T-cell (primary cell): ENCODE measurements at regions not wholly inside any gene's neighbourhood (a gene's known extent, or its start where the extent isn't known, plus 50 kb on each side); places are given as distances from the start of the nearest gene placed in this dataset.

Source experiments
- ATAC-seq, 4 experiments: fragments of 200-7000 bp in 3 of 4; fragments of 150-1000 bp in 1 of 4; cut with Tn5 transposase; replicated peaks in 1 of 4; 1 replicate in 3 of 4; 2 replicates in 1 of 4; pipeline ENCODE4 v1.10.0; 2021; ENCODE audit warnings: moderate library complexity in 3 of 4, mild to moderate bottlenecking in 2 of 4, moderate number of reproducible peaks in 1 of 4
- CTCF ChIA-PET, 2 donors: fragments of 300-600 bp; sonication (Branson Sonifier 250); formaldehyde crosslinking; loops; one replicate each; lab custom pipeline; 2022; ENCODE audit warnings: antibody characterized with exemption in 2 of 2; lab: Charles Lee
- POLR2A ChIA-PET, 2 donors: fragments of 300-600 bp; sonication (Branson Sonifier 250); formaldehyde crosslinking; loops; one replicate each; lab custom pipeline; 2022; ENCODE audit warnings: antibody characterized with exemption in 2 of 2; lab: Charles Lee
- DNase-seq, 35 experiments: peaks; one replicate each; pipeline versions ENCODE4 v3.0.0 to v3.0.0-alpha.2; 2013 to 2023
- H3K27ac ChIP-seq: one replicate; pipeline ENCODE4 v1.5.1; 2013; ENCODE audit warnings: low read length
- H3K27me3 ChIP-seq, 2 experiments: replicated peaks in 1 of 2; 1 replicate in 1 of 2; 2 replicates in 1 of 2; pipeline versions ENCODE4 v1.6.1 to v1.7.0; 2013; ENCODE audit warnings: low read length in 1 of 2, mixed read lengths in 1 of 2; ENCODE audit not compliant: control insufficient read depth in 2 of 2, insufficient read depth in 2 of 2; ENCODE audit errors: extremely low read depth in 1 of 2
- H3K36me3 ChIP-seq, 2 donors: 1 replicate in 1 of 2; 2 replicates in 1 of 2; pipeline versions ENCODE4 v1.6.1 to v1.7.0; 2013; ENCODE audit warnings: low read length in 1 of 2; ENCODE audit not compliant: control insufficient read depth in 2 of 2, insufficient read depth in 1 of 2; ENCODE audit errors: extremely low read depth in 1 of 2
- H3K4me1 ChIP-seq, 2 experiments: 1 replicate in 1 of 2; 2 replicates in 1 of 2; pipeline versions ENCODE4 v1.6.1 to v1.7.0; 2013; ENCODE audit warnings: low read length in 2 of 2, mixed read lengths in 1 of 2; ENCODE audit not compliant: insufficient read depth in 2 of 2, control insufficient read depth in 1 of 2; ENCODE audit errors: extremely low read depth in 1 of 2
- H3K4me3 ChIP-seq, 2 donors: 1 replicate in 1 of 2; 2 replicates in 1 of 2; pipeline versions ENCODE4 v1.5.1 to v1.7.0; 2013; ENCODE audit warnings: mild to moderate bottlenecking in 2 of 2, low read length in 1 of 2, moderate library complexity in 1 of 2; ENCODE audit not compliant: control insufficient read depth in 1 of 2; ENCODE audit errors: extremely low read depth in 1 of 2
- H3K9me3 ChIP-seq: 2 replicates; pipeline ENCODE4 v1.7.0; 2013
- H3K27ac Mint-ChIP-seq, 2 donors: one replicate each; pipeline ENCODE4 v1.8.0; 2020 to 2021; ENCODE audit warnings: mild to moderate bottlenecking in 2 of 2, mixed read lengths in 2 of 2
- H3K27me3 Mint-ChIP-seq, 2 donors: one replicate each; pipeline ENCODE4 v1.8.0; 2021 to 2022; ENCODE audit warnings: mixed read lengths in 2 of 2
- H3K36me3 Mint-ChIP-seq: one replicate; pipeline ENCODE4 v1.8.0; 2021; ENCODE audit warnings: mixed read lengths
- H3K4me1 Mint-ChIP-seq, 3 donors: one replicate each; pipeline ENCODE4 v1.8.0; 2020 to 2022; ENCODE audit warnings: mixed read lengths in 3 of 3, mild to moderate bottlenecking in 1 of 3
- H3K4me3 Mint-ChIP-seq, 3 donors: one replicate each; pipeline ENCODE4 v1.8.0; 2020 to 2022; ENCODE audit warnings: mild to moderate bottlenecking in 3 of 3, mixed read lengths in 3 of 3, moderate library complexity in 3 of 3
- H3K9me3 Mint-ChIP-seq, 3 donors: one replicate each; pipeline ENCODE4 v1.8.0; 2020 to 2022; ENCODE audit warnings: mixed read lengths in 3 of 3
- WGBS: methylation state at CpG from one replicate; pipeline ENCODE4 v1.1.5; 2013; ENCODE audit warnings: missing lambda C conversion rate; ENCODE audit not compliant: insufficient coverage; 5-methylcytosine and 5-hydroxymethylcytosine counted together

DNA sequence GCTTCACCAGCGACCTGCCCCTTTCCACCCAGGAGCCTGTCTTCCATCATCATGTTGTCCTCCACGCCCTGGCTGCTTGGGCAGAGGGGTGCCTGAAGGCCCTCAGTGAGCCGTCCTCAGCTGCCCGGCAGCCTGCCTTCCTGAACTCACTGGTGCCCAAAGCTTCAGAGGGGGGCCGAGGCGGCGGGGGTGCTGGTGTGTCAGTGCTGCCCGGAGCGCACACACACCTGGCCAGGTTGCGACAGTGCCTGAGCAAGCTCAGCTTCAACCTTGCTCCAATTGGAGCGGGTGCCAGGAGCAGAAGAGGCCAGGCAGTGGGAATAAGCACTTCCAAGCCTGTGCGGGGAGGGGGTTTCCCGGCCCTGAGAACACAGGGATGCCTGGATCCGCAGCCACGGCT is 566.3 kb downstream of the INHBA start:
- H3K9me3 ChIP-seq, result no peaks in the 10 kb centered on the region
- no peaks in the 10 kb centered on the region for H3K27me3 ChIP-seq
- CTCF ChIA-PET, result no interaction called here
- Mint-ChIP-seq H3K27me3 (no peaks in the 10 kb centered on the region), H3K9me3 (peaks cover 0 to 4% (median 0%) of the 10 kb centered on the region in 3 donors), H3K27ac (no peak overlapping the region), H3K4me1 (no peaks in the 10 kb centered on the region), H3K36me3 (no peaks in the 10 kb centered on the region), H3K4me3 (no peak overlapping the region)
- no peak overlapping the region for H3K4me3 ChIP-seq
- no peak for DNase-seq
- no peak for ATAC-seq
- POLR2A ChIA-PET, result no interaction called here
- no peak overlapping the region for H3K27ac ChIP-seq
- 85% methylated on average over 15 of the region's 15 CpGs for WGBS
- no peaks in the 10 kb centered on the region for H3K4me1 ChIP-seq
- no peaks in the 10 kb centered on the region for H3K36me3 ChIP-seq

DNA sequence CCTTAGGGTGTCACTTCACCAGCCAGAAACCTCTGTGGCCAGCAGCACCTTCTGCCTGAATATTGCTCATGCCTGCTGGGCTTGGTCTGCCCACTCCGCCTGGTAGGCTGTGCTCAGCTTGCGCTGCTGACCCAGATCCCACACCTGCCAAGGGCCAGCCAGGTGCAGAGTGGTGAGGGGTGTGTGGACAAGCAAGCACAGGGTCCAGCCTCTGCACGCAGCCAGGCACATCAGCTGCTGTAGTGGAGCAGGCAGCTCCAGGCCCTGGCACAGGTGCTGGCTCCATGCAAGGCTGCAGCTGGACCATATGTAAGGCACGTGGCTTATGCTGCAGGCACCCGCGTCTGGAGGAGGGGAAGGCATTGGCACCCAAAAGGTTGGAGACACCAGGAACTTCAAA is 567.4 kb downstream of the INHBA start:
- Histone ChIP-seq H3K27me3 (no peaks in the 10 kb centered on the region), H3K36me3 (no peaks in the 10 kb centered on the region), H3K4me1 (no peaks in the 10 kb centered on the region), H3K9me3 (no peaks in the 10 kb centered on the region), H3K27ac (no peak overlapping the region), H3K4me3 (no peak overlapping the region)
- no peak overlapping the region for H3K4me3 Mint-ChIP-seq
- ATAC-seq (no peak), DNase-seq (no peak)
- no peaks in the 10 kb centered on the region for H3K36me3 Mint-ChIP-seq
- ChIA-PET CTCF (no interaction called here), POLR2A (no interaction called here)
- 90% methylated on average over 3 of the region's 6 CpGs for WGBS
- no peaks in the 10 kb centered on the region for H3K27me3 Mint-ChIP-seq
- H3K9me3 Mint-ChIP-seq, result peaks cover 0 to 4% (median 0%) of the 10 kb centered on the region in 3 donors
- H3K4me1 Mint-ChIP-seq, result no peaks in the 10 kb centered on the region
- H3K27ac Mint-ChIP-seq, result no peak overlapping the region

DNA sequence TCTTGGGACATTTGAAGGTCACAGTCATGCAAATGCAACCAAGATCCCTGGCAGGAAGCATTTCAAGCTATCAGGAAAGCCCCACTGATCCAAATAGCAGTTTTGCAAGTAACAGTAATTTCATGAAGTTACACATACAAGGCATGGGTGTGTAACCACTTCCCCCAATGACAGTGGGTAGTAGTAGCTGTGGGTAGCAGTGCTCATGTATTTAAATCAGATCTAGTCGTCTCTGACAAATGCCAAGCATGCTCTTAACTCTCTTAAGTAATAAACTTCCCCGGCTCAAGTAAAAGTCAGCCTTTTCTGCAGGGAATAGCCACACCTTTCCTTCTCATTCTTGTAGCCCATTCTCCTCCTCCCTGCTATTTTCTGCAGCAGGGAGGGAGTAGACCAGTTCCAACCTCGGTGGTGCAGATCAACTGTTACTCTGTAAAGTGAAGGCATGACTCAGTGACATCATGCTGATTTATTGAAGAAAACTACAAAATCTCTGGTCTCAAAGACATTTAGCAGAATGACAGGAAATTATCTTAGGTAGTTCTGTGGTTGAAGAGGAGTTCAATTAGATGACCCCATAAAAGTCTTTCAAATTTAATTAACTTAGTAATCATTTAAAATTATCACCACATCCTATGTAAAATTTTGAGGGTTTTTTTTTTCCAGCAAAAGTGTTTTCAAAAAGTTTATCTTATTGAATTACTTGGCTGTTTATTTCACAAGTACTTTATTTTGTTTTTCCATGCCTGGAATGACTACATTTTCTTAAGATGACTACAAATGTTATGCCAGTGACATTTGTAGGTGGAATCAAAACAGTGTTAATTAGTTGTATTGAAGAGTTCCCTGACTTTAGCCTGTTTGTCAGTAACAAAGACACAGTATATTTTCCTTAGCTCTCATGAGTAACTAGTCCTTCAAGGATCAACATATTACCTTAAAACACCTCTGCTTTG is 568.3 kb downstream of the INHBA start:
- ATAC-seq, result no peak
- WGBS, result no CpG with 5 or more reads among the region's 3 CpGs
- ChIA-PET POLR2A (no interaction called here), CTCF (no interaction called here)
- Mint-ChIP-seq H3K27me3 (no peaks in the 10 kb centered on the region), H3K9me3 (peaks cover 0 to 4% (median 0%) of the 10 kb centered on the region in 3 donors), H3K4me1 (no peaks in the 10 kb centered on the region), H3K4me3 (no peak overlapping the region), H3K27ac (no peak overlapping the region), H3K36me3 (no peaks in the 10 kb centered on the region)
- no peak for DNase-seq
- Histone ChIP-seq H3K27me3 (no peaks in the 10 kb centered on the region), H3K36me3 (no peaks in the 10 kb centered on the region), H3K4me3 (no peak overlapping the region), H3K4me1 (no peaks in the 10 kb centered on the region), H3K27ac (no peak overlapping the region), H3K9me3 (no peaks in the 10 kb centered on the region)

DNA sequence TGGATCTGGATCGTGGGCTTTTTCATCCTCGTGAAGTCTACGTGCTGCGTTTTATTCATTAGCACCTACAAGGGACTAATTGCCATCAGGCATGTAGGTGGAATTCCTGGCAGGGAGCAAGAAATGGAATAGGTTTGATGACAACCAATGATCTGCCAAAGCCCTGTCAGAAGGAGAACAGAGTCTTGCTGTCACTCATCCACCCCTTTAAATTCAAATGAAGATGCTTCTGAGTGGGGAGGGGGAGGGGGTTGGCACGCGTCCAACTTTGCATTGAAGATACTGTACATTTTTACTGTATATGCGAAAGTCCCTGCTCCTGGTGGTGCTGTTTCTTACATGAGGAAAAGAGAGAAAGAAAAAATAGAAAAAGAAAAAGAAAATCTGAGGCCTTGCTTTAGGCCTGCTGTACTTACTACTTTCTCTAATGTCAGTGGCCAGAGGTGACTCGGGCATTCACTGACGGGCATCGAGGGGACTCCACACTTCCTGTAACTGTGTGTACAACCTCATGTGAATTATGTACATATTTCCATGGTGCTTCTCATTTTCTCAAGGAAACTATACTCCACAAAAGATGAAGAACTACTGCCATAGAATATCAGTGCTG is 569.1 kb downstream of the INHBA start:
- WGBS, result 47% methylated on average over 3 of the region's 10 CpGs
- H3K27me3 Mint-ChIP-seq, result no peaks in the 10 kb centered on the region
- ATAC-seq (no peak), DNase-seq (no peak)
- no peak overlapping the region for H3K4me3 ChIP-seq
- no peaks in the 10 kb centered on the region for H3K27me3 ChIP-seq
- H3K27ac Mint-ChIP-seq, result no peak overlapping the region
- no peaks in the 10 kb centered on the region for H3K36me3 Mint-ChIP-seq
- H3K36me3 ChIP-seq, result no peaks in the 10 kb centered on the region
- CTCF ChIA-PET, result interaction anchor here in 1 of 2 donors (0.6 kb wide), 1 partner anchor 21 kb away, joined by 5 read pairs; no protein-coding TSS in a partner anchor
- no peak overlapping the region for H3K4me3 Mint-ChIP-seq
- no peaks in the 10 kb centered on the region for H3K9me3 ChIP-seq
- POLR2A ChIA-PET, result no interaction called here
- H3K4me1 ChIP-seq, result no peaks in the 10 kb centered on the region
- no peak overlapping the region for H3K27ac ChIP-seq
- H3K4me1 Mint-ChIP-seq, result no peaks in the 10 kb centered on the region
- peaks cover 0 to 5% (median 0%) of the 10 kb centered on the region in 3 donors for H3K9me3 Mint-ChIP-seq

DNA sequence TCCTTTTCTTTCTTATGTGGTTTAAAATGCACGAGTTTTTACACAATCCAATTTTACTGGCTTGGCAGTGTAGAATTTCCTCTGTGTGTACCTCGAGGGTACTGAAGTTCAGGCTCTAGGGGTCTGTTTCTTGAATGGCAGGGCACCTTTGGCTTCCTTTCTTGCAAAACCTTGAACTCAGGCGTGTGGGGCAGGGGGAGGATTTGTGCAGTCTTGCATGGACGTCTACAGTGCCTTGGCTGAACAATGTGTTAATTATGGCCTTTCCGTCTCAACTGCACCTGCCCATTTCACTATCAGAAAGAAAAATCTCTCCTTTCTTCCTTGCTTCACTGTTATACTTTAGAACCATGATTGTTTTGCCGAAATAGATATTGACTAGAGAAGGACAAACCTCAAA is 570.9 kb downstream of the INHBA start:
- no peaks in the 10 kb centered on the region for H3K36me3 Mint-ChIP-seq
- H3K9me3 Mint-ChIP-seq, result peaks cover 0 to 4% (median 0%) of the 10 kb centered on the region in 3 donors
- no CpG with 5 or more reads among the region's 6 CpGs for WGBS
- no peak overlapping the region for H3K27ac Mint-ChIP-seq
- Histone ChIP-seq H3K4me3 (no peak overlapping the region), H3K36me3 (no peaks in the 10 kb centered on the region), H3K9me3 (no peaks in the 10 kb centered on the region), H3K4me1 (no peaks in the 10 kb centered on the region), H3K27ac (no peak overlapping the region), H3K27me3 (no peaks in the 10 kb centered on the region)
- DNase-seq (no peak), ATAC-seq (no peak)
- no peak overlapping the region for H3K4me3 Mint-ChIP-seq
- CTCF ChIA-PET, result no interaction called here
- no peaks in the 10 kb centered on the region for H3K4me1 Mint-ChIP-seq
- POLR2A ChIA-PET, result no interaction called here
- H3K27me3 Mint-ChIP-seq, result no peaks in the 10 kb centered on the region

DNA sequence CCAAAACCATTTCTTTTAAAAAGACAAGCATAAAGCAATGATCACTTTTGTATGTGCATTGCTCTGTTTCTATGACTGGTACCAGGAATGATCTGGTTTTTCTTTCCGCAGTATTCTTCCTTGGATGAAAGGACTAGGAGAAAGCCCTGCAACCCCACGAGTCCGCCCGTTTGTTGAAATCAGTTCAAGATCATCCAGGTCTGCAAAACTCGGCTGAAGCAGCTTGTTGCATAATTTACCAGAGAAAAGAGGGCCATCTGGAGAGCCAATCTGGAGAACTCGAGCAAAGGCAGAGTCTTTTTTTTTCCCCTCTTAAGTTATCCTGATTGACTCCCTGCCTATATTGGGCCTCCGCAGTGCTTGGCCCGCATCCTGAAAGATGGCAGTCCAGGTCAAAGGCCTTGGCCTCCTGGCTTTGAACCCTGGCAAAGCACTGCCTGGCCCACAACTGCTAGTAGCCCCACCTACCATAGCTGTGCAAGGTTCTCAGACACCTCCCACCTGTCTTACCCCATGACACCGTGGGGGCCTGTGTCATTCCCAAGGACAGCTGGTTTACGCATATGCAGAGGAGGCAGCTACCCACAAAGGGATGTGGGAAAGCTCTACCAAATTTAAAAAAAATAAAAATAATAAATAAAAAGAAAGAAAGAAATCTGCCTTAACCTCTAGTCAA is 572.2 kb downstream of the INHBA start:
- no peaks in the 10 kb centered on the region for H3K4me1 Mint-ChIP-seq
- H3K27me3 Mint-ChIP-seq, result no peaks in the 10 kb centered on the region
- H3K9me3 ChIP-seq, result no peaks in the 10 kb centered on the region
- H3K4me1 ChIP-seq, result no peaks in the 10 kb centered on the region
- H3K4me3 ChIP-seq, result no peak overlapping the region
- H3K4me3 Mint-ChIP-seq, result no peak overlapping the region
- no peaks in the 10 kb centered on the region for H3K36me3 ChIP-seq
- no peak overlapping the region for H3K27ac ChIP-seq
- H3K36me3 Mint-ChIP-seq, result no peaks in the 10 kb centered on the region
- 98% methylated on average over 6 of the region's 10 CpGs for WGBS
- DNase-seq, result no peak
- CTCF ChIA-PET, result no interaction called here
- ATAC-seq, result no peak
- no peak overlapping the region for H3K27ac Mint-ChIP-seq
- H3K27me3 ChIP-seq, result no peaks in the 10 kb centered on the region
- POLR2A ChIA-PET, result no interaction called here
- H3K9me3 Mint-ChIP-seq, result peaks cover 0 to 4% (median 0%) of the 10 kb centered on the region in 3 donors
